ENCODE measurements at regions not wholly inside any gene's neighbourhood (a gene's known extent, or its start where the extent isn't known, plus 50 kb on each side); places are given as distances from the start of the nearest gene placed in this dataset.

- TF ChIP-seq NFIC (IDR thresholded peaks at IDR 0.05) = no peak
- no peak for TF ChIP-seq TEAD4 (IDR thresholded peaks at IDR 0.05)
- no peak for TF ChIP-seq TAF1 (IDR thresholded peaks at IDR 0.05; ENCODE audit: low read depth)
- TF ChIP-seq ZBTB7A (IDR thresholded peaks at IDR 0.05; ENCODE audit: low read depth) = no peak
- TF ChIP-seq TCF12 (IDR thresholded peaks at IDR 0.05; ENCODE audit: low read depth) = no peak
- TF ChIP-seq EGR1 (IDR thresholded peaks at IDR 0.05) = no peak
- no peak for TF ChIP-seq FOXM1 (IDR thresholded peaks at IDR 0.05; ENCODE audit: borderline replicate concordance, low read depth)
- TF ChIP-seq, protein P1, sequence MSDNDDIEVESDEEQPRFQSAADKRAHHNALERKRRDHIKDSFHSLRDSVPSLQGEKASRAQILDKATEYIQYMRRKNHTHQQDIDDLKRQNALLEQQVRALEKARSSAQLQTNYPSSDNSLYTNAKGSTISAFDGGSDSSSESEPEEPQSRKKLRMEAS (IDR thresholded peaks at IDR 0.05) = no peak
- no peak for TF ChIP-seq RAD21 (IDR thresholded peaks at IDR 0.05; ENCODE audit: low read depth)
- no peak for TF ChIP-seq YY1 (IDR thresholded peaks at IDR 0.05; ENCODE audit: low read depth)
- no peak for TF ChIP-seq CEBPB (IDR thresholded peaks at IDR 0.05)
These were observed 177.9 kb upstream of the SH3BP4 start for GRCh38 chr2:234773764-234774409.

DNA sequence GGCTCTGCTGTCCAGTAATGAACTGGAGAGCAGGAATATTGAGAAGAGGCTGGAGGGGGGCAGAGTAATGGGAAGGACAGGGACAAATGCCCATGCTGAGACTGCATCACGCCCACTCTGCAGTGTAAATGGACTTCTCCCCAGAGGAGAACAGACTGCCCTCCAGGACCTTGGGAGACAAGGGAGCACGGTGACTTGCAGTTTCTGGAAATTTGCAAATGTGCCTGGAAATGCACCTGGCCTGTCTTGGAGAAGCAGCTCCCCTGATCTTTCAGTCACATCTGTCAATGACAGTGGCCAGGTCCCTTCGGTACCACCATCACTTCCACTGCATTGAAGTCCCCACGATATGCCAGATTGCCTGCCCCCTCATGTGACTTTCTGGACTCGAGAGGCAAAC lies 178.7 kb upstream of the SH3BP4 start:
- TF ChIP-seq, protein P2, sequence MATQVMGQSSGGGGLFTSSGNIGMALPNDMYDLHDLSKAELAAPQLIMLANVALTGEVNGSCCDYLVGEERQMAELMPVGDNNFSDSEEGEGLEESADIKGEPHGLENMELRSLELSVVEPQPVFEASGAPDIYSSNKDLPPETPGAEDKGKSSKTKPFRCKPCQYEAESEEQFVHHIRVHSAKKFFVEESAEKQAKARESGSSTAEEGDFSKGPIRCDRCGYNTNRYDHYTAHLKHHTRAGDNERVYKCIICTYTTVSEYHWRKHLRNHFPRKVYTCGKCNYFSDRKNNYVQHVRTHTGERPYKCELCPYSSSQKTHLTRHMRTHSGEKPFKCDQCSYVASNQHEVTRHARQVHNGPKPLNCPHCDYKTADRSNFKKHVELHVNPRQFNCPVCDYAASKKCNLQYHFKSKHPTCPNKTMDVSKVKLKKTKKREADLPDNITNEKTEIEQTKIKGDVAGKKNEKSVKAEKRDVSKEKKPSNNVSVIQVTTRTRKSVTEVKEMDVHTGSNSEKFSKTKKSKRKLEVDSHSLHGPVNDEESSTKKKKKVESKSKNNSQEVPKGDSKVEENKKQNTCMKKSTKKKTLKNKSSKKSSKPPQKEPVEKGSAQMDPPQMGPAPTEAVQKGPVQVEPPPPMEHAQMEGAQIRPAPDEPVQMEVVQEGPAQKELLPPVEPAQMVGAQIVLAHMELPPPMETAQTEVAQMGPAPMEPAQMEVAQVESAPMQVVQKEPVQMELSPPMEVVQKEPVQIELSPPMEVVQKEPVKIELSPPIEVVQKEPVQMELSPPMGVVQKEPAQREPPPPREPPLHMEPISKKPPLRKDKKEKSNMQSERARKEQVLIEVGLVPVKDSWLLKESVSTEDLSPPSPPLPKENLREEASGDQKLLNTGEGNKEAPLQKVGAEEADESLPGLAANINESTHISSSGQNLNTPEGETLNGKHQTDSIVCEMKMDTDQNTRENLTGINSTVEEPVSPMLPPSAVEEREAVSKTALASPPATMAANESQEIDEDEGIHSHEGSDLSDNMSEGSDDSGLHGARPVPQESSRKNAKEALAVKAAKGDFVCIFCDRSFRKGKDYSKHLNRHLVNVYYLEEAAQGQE (IDR thresholded peaks at IDR 0.05; ENCODE audit: low read depth) = no peak
- TF ChIP-seq FOXM1 (IDR thresholded peaks at IDR 0.05; ENCODE audit: borderline replicate concordance, low read depth) (no peak), TCF12 (IDR thresholded peaks at IDR 0.05; ENCODE audit: low read depth) (no peak), USF1 (IDR thresholded peaks at IDR 0.05) (no peak), CEBPB (IDR thresholded peaks at IDR 0.05) (no peak), NFIC (IDR thresholded peaks at IDR 0.05) (no peak)

GRCh38 chr2:234772733-234773060 lies 179.1 kb upstream of the SH3BP4 start:
- TF ChIP-seq ZBTB7A (IDR thresholded peaks at IDR 0.05; ENCODE audit: low read depth) (no peak), YY1 (IDR thresholded peaks at IDR 0.05; ENCODE audit: low read depth) (no peak), RAD21 (IDR thresholded peaks at IDR 0.05; ENCODE audit: low read depth) (no peak), EGR1 (IDR thresholded peaks at IDR 0.05) (no peak), USF1 (IDR thresholded peaks at IDR 0.05) (no peak), CREB1 (IDR thresholded peaks at IDR 0.05; ENCODE audit: low read depth) (no peak), FOXM1 (IDR thresholded peaks at IDR 0.05; ENCODE audit: borderline replicate concordance, low read depth) (no peak), CEBPB (IDR thresholded peaks at IDR 0.05) (no peak), TAF1 (IDR thresholded peaks at IDR 0.05; ENCODE audit: low read depth) (no peak), TCF12 (IDR thresholded peaks at IDR 0.05; ENCODE audit: low read depth) (no peak), TEAD4 (IDR thresholded peaks at IDR 0.05) (no peak)
- TF ChIP-seq, protein P2 (IDR thresholded peaks at IDR 0.05; ENCODE audit: low read depth) = no peak
- TF ChIP-seq, protein P1 (IDR thresholded peaks at IDR 0.05) = no peak

GRCh38 chr2:234771980-234772732 lies 179.7 kb upstream of the SH3BP4 start:
- TF ChIP-seq YY1 (IDR thresholded peaks at IDR 0.05; ENCODE audit: low read depth) (no peak; the same call in 1 of the 2 replicates), TCF12 (IDR thresholded peaks at IDR 0.05; ENCODE audit: low read depth) (no peak), FOXM1 (IDR thresholded peaks at IDR 0.05; ENCODE audit: borderline replicate concordance, low read depth) (no peak), CEBPB (IDR thresholded peaks at IDR 0.05) (no peak), TAF1 (IDR thresholded peaks at IDR 0.05; ENCODE audit: low read depth) (no peak), EP300 (IDR thresholded peaks at IDR 0.05; ENCODE audit: borderline replicate concordance) (no peak), CREB1 (IDR thresholded peaks at IDR 0.05; ENCODE audit: low read depth) (no peak), NFIC (IDR thresholded peaks at IDR 0.05) (no peak), ZBTB7A (IDR thresholded peaks at IDR 0.05; ENCODE audit: low read depth) (no peak), EGR1 (IDR thresholded peaks at IDR 0.05) (no peak), USF1 (IDR thresholded peaks at IDR 0.05) (no peak), RAD21 (IDR thresholded peaks at IDR 0.05; ENCODE audit: low read depth) (no peak; the same call in 1 of the 2 replicates), TEAD4 (IDR thresholded peaks at IDR 0.05) (no peak)
- TF ChIP-seq, protein P2 (IDR thresholded peaks at IDR 0.05; ENCODE audit: low read depth) = no peak
- TF ChIP-seq, protein P1 (IDR thresholded peaks at IDR 0.05) = no peak
